SW 1271 (cell line): ENCODE measurements at regions not wholly inside any gene's neighbourhood (a gene's known extent, or its start where the extent isn't known, plus 50 kb on each side); places are given as distances from the start of the nearest gene placed in this dataset.

Experiments used
- DNase-seq, 2 experiments: peaks; one replicate each; lab custom pipeline; 2025; lab: John Stamatoyannopoulos, UW

DNA sequence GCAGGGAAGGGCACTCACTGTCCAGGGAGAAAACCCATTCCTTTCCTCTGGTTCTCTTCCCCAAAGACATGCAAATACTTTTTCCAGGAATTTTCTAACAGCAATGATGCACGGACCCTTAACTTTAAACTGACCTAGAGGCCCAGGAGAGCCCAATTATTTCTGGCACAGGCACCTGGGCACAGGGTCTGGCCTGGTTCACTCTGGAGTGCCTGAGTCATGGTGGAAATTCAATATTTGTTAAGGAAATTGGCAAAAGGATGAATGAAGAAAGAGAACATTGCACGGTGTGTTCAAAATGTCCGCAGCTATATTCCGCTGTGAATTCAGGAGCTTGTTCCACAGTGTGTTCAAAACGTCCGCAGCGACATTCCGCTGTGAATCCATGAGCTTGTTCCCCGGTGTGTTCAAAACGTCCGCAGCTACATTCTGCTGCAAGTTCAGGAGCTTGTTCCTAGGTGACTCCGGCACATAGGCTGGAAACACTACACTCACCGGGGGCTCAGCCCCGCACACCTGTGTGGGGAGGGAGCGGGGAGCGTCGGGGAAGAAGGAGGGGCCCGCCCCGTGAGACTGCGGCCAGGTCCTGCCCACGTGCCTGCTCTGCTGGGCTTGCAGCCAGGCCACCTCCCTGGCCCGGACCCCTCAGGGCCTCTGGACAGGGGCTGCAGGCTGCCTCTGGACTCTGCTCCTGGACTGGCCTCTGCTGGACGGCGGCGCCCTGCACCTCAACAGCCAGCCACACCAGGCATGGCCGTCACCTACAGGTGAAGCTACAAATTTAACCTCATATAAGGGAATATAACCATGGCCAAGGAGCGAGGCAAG lies 72.0 kb upstream of the FAM20C start:
- no peak for DNase-seq

DNA sequence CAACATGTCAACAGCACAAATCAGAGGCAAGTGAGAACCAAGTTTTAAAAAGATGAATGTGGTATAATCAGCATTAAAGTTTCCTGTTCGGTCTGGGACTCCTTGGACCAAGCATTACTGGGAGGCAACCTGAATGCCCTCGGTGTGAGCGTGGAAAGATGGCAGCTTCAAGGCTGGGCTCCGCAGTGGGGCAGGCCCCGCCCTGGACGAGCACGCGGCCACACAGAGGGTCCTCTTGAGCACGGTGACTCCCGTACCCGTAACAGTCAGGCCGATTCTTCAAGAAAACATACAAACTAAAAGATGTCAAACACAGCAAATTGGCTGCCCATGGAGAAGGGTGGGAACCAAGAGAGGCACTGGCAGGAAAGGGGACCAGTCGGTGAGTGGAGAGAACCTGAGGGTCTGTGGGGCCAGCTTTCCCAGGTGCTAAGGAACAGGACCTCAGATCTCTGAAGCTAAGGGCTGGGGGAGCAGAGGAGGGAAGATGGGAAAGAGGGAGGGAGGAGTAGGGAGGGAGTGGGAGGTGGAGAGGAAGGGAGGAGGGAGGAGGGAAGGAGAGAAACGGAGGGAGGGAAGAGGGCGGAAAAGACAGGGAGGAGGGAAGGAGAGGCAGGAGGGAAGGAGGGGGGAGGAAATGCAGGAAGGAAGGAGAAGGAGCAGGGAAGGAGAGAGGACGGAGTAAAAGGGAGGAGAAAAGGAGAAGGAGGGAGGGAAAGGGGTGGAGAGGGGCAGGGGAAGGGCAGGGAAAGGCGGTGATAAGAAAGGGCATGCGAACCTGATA lies 71.2 kb upstream of the FAM20C start:
- DNase-seq: no peak

DNA sequence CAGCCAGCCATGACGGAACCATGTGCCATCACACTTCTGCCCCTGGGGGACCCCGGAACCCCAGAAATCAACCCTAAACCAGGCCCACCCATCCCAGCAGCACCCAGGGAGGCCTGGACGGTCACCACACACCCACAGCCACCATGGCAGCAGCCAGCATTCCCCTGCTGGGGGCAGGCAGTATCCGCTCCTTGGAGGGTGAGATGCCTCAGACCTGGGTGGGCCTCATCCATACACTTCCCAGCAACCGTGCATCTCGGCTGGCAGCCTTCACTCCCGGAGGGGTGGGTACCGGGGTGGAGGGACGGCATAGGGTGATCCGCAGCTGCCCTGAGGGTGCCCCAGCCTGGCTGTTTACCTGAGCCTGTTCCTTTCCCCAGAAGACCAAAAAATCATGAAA lies 69.1 kb upstream of the FAM20C start:
- no peak for DNase-seq

DNA sequence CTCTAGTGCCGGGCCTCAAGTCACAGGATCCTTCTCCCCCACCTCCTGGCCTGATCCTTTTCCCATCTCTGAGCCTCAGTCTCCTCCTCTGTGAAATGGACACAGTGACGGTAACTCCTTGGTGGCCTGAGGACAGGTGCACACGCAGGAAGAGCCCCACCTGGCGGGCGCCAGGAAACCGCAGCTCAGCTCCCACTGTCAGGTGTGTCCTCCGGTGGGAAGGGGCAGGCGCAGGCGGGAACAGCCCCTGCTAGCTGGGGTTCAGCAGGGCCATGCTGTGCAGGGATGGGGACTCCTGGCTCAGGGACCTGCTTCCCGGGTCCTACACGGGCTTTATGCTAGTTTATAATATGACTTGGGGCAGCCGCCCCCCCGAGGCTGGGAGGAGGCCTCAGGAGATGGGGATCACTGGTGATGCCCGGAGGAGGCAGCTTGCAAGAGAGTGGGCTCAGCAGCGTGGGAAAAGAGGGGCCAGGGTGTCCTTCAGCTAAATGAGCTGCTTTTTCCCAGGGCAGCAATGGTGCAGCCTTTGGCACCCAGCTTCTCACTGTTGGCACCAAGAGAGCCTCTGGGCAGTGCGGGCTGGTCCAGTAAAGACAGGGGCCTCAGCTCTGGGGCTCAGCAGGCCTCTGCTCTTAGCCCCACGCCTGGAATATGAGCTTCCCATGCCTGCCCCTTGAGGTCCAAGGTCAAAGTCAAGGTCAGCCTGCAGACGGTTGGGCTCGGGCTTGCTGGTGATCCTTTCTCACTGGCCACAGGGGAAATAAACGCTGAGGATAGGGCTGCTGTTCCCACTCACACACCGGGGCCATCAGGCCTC lies 68.0 kb upstream of the FAM20C start:
- DNase-seq: no peak

DNA sequence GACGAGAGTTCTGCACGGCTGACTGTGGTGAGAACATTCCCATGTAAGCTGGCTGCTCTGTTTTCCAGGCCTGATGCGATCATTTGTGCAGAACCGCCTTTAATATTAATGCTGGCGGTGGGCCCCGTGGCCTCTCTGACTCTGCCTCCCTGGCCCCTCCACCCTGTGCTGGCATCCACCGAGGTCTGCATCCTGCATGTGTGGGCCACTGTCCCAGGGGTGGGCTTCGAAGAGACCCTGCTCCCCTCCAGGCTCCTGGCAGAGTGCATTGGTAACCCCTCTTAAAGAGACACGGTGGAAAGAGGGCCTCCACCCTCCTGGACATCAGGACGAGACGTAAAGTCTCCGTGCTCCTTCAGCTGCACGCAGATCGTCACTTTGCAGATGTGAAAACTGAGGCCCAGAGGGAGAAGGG lies 67.3 kb upstream of the FAM20C start:
- DNase-seq: no peak

DNA sequence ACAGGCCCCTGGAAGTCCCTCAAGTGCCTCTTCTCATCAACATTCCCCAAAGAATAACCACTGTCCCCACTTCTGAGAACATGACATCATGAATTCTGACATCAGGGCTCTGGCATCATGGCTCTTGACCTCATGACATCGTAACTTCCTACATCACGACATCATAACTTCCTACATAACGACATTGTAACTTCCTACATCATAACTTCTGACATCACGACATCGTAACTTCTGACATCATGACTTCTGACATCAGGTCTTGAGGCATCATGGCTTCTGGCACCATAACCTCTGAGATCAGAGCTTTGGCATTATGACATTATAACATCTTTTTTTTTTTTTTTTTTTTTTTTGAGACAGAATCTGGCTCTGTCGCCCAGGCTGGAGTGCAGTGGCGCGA lies 66.7 kb upstream of the FAM20C start:
- no peak for DNase-seq

DNA sequence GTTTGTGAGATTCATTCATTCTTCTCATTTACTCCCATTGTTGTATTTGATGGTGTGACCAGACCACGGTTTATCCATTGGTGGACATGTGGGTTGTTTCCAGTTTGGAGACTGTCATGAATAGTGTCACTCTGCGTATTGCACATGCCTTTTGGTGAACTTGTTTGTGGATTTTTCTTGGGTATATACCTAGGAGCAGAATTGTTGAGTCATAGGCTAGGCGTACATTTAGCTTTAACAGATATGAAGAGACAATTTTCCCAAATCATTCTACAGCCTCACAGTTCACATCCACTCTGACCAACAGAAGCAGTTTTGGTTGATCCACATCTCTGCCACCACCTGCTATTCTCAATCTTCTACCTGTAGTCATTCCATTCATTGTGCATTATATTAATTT lies 66.0 kb upstream of the FAM20C start:
- no peak for DNase-seq

DNA sequence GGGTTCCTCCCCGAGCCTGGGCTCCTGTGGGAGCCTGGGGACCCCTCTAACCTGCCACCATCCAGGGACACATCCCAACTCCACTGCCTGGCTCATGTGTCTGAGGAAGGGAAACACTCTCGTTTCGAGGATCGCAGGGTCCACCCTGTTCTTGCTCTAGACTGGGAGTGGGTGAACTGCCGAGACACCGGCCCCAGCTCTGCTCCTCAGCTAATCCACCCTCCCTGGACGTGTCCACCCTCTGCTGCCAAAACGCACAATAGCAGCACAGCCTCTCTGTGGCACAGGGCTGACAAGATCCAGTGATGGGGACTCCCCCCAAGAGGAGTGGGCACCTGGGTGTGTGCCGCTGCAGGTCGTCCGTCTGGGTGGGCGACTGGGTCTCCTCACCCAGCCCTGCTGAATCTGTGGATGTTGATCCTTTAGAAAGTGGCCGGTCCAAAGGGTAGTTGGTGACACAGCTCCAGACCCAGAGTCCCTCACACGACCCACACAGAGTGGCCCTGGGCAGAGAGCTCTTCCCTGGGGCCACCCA lies 65.2 kb upstream of the FAM20C start:
- no peak for DNase-seq

DNA sequence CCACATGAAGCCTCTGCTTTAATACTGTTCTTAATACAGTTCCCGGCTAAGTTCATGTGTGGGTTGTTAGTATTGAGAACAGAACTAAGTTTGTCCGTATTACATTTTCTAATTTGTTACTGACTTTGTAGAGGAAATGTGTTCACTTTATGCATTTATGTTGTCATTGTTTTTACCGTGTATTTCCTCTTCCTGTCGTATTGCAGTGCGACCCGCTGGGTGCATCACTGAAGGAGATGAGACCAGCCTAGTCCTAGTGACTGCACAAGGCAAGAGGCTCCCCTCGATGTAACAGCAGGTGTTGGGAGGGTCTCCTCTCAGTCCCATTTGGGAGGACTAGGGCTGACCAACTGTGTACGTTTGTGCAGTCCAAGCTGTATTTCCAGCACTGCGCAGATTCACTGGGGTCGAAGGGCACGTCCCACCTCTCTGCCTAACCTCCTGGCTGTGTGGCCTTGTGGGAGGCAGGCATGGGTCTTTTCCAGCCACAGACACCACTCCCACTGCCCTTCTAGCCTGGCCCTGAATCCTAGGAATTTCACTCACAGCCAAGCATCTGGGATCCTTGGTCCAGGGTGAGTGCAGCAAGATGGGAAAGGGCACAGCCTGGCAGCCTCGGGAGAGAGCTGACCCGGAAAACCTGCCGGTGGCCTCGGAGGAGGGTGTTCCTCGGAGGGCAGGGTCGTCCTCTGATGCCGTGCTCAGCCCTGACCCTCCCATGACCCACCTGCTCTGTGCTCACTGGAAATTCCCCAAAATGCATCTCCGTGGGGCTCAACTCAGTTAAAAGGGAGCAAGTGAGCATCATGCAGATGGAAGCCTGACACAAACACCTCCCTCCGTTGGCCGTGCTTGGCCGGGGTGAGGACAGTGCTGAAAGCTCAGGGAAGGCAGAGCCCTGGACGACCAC lies 63.9 kb upstream of the FAM20C start:
- no peak for DNase-seq

DNA sequence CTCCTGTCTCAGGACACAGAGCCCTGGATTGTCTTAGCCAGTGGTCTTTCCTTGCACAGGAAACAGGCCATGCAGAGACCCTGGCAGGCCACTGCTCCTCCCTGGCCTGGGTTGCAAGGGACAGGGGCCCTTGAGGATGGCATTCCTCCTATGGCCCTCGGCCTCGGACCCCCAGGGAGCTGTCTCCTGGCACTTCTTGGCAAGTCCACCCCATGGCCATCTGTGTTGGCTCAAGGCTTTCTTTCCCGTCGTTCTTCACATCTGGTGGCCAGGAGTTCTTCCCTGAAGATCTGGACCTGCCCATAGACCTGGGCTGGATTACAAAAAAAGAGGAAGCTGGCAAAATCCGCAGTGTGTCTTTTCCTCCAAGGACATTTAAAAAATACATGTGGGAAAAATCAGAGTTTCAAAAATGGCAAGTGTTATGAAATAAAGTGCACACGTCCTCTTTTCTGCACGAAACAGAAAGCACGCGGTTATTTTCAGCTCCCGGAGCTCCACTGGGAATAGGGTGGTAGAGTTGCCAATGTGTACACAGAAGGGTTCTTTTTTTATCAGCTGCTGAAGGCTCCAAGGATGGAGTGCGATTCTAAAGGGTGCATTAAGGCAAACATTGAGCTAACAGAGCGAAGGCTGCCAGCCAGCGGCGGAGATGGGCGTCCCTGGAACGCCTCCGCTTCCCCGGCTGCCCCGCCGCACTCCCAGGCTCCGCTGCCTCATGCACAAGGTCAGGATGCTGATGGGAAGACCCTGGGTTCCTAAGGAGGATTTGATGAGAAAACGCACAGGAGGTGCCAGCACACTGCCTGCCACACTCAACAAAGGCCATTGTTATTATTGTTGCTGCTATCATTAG lies 62.8 kb upstream of the FAM20C start:
- no peak for DNase-seq

DNA sequence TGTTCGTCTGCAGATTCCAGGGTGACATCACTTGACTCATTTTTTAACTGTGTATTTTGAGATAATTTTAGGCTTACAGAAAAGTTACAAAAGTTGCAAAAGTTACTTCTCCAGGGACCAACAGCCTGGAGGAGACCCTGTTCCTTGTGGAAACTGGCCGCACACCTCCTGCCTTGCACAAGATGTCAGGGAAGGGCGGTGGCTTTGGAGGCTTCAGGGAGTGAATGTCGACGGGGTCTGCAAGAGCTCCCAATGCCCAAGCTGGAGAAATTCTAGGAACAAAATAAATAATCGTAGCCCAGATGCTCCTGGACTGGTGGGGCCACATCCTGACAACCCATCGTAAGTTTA lies 62.2 kb upstream of the FAM20C start:
- no peak for DNase-seq

DNA sequence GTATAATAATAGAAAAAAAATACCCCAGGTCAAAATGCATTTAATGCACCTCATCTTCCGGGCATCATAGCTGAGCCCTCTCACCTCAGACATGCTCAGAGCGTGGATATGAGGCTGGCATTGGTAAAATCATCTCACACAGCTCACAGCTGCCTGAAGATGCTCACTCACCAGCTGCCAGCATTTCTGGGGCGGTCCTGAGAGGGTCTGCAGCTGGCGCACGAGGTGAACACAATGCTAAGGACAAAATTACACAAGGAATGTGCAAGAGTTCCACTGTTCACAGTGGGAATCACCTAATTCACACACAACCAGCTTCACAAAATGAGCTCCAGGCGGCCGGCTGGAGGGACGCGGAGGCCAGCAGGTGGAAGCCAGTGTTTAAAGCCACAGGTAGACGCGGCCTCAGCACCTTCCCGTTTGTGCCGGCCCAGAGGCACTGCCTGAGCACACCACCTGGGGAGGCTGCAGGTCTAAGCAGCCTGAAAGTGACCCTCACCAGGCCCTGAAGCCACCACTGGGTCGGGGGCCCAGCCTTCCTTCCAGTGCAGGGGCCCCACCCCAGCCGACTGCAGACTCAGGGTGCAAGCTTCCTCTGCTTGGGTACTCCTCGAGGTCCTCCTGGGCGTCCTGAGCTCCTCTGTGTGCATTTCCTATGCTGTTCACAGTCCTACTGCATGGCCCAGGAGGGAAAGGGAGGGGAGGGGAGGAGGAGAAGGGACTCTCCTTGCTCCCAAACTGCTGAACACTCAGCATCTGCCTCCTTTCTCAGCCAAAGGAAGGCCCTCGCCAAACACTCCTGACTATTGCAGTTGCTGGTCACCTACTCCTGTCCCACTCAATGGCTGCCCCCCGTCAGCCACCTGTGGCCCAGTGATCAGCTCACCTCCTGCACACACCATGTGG lies 61.2 kb upstream of the FAM20C start:
- no peak for DNase-seq

DNA sequence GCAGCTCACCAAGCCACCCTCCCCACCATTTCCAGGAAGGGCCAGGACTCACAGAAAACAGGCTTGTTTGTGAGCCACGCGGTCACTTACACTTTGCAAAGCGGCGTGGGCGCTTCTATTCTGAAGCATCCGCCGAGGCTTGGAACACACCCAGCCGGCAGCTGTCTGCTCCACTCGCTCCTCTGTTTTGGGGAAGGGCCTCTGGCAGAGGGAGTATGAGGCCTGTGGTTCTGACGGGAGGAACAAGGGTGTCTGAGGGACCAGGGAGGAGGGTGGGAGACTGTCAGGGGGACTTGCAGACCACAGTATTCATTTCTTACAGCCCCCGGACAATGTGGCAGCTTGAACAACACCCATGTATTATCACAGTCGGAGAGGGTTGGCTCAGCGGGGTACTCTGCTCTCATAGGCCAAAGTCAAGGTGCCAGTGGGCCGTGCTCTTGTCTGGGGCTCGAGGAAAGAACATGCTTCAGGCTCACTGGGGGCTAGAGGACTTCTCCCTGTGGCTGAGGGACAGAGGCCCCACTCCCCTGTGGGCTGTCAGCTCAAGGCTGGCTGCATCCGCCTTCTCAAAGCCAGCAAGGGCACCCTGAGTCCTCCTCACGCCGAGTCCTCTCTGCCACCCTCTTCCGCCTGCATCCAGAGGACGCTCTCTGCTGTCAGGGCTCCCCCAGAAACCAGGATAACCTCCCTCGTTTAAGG lies 60.4 kb upstream of the FAM20C start:
- no peak for DNase-seq

DNA sequence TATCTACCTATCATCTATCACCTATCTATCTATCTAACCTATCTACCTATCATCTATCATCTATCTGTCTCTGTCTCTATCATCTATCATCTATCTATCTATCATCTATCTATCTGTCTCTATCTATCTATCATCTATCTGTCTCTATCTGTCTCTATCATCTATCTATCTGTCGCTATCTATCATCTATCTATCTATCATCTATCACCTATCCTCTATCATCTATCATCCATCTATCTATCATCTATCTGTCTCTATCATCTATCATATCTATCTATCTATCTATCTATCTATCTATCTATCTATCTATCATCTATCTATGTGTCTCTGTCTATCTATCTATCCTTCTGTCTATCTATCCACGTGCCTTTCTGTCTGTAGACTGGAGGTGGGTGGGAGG lies 59.5 kb upstream of the FAM20C start:
- DNase-seq: no peak

DNA sequence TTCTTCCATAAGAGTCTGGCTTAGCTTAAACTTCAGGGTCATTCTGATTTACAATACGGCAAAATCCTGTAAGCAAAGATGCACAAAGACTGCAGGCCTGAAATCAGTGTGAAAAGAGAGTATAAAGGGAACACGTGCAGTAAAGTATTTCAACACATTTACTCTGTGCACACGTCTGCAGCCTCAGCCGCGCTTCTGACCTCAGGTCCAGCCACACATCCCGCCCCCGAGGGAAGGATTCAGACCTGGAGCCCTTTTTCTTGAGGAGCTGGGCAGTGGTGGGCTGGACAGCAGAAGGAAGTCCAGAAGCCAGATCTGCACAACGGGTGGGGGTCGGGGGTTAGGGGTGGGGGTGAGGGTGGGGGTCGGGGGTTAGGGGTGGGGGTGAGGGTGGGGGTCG lies 58.9 kb upstream of the FAM20C start:
- no peak for DNase-seq

DNA sequence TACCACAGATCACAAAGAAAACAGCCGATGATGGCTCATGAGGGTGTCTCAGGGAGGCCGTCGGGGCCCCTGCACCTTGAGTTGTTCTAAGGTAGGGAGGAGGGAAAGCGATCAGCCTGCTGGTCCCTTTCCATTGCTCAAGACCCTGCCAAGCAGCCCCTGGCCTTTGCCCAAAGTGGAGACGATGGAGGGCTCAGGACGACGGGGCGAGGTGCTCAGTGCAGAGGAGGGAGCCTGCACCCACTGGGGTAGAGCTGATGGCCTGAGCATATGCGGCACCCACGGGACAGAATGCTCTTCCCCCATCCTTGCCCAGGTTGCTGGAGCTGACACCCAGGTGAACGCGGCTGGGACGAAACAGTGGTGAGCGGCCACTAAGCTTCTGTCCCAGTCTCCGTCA lies 58.3 kb upstream of the FAM20C start:
- no peak for DNase-seq

DNA sequence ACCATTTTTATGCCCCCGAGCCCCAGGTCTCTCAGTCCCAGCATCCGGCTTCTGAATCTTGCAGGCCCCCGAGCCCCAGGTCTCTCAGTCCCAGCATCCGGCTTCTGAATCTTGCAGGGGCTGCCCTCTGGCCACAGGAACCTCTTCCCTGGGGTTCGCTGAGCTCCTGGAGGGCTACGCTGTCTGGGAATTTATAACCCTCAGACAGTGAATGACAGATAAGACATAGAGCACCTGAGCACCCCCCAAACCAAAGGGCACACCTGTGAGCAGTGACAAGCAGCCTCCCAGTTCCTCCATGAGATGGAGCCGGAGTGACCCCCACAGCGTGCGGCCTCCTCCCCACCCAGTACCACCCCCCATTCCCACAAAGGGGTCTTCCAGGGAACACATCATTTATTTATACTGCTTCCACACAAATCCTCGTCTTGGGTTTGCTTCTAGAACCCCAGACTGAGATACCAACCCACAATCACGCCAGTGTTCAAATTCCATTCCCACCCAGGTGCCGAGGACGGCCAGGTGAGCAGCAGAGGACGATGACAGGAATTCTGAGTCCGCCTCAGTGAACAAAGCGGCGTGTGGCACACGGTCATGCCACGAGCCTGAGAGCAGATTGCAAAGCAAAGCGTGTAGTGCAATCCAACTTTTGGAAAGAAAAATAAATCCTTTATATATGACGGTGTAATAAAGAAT lies 57.7 kb upstream of the FAM20C start:
- DNase-seq: no peak

DNA sequence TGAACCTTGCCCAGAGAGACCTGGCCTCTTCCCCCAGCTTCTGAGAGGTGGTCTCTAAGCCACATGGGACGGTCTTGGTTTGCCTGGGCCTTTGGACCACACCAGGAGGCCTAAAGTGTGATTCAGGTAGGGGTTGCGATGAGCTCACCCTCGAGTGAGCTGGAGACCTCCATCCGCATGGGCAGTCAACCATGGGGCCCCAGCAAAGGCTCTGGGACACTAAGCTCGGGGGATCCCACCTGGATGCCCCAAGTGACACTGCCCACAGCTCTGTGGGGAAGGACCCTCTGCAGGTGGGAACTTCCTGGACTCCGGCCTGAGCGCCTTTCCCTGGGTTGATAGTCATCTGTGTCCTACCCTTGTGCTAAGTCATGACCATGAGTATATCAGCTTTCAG lies 57.1 kb upstream of the FAM20C start:
- no peak for DNase-seq
